NCI-H345 (cell line): ENCODE measurements at regions not wholly inside any gene's neighbourhood (a gene's known extent, or its start where the extent isn't known, plus 50 kb on each side); places are given as distances from the start of the nearest gene placed in this dataset.
A peak's percentile ranks its signal among the peaks of the same experiment; 100 is the strongest.

ENCODE experiments used
- DNase-seq: peaks from one replicate; lab custom pipeline; 2025; lab: John Stamatoyannopoulos, UW

DNA sequence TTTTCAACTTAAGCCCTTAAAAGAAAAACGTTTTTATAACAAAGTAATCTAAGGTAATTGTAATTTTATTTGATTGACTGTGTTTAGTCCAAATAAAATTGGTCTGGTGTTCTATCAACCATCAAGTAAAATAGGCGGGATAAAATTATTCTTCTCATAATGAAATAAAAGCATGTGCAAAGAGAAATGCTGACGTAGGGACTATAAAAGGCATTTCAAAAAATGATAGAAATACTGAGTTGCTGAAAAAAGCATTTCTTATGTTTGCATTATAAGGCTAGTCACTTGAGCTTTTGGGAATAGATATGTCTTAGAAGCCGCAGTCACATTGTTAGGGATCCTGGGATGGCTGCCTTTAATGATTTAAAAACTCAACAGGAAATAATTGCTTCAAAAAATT lies 608.0 kb upstream of the JAG1 start:
- no peak for DNase-seq

- no peak for DNase-seq
Observed at GRCh38 chr20:11287126-11287525, 613.3 kb upstream of the JAG1 start.

DNA sequence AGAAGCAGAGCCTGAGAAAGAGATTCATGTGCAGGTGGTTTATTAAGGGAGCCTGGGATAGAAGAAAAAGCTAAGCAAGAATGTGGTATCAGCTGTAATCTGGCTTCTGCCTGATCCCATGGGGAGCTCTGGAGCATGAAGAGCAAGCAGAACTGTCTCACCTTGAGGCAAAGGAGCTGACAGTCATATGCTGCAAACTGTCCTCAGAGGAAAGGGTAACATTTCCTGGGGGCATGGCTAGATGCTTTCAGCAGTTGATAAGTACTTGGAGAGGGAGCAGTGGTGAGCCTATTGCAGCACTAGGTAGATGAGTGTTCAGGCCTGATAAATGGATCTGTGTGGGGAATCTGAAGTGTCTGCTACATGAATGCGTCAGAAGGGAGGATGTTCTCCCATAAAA lies 621.5 kb upstream of the BTBD3 start:
- no peak for DNase-seq

DNA sequence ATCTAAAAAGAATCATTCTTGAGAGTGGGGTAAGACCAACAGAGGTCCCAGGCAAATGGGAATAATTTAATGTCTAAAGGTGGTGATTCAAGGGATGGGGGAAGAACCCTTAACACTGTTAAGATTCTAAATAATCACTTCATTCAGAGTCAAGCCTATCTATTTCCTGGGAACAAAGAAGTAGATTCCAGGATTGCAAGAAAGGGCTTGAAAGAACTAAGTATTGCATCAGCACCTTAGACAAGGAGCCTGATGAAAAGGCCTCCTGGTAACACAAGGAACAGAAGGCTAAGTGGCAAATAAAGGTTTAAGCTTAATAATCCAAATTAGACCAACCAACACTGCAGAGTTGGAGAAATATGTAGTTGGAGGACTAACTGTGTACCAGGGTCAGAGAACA lies 620.7 kb upstream of the BTBD3 start:
- no peak for DNase-seq

DNA sequence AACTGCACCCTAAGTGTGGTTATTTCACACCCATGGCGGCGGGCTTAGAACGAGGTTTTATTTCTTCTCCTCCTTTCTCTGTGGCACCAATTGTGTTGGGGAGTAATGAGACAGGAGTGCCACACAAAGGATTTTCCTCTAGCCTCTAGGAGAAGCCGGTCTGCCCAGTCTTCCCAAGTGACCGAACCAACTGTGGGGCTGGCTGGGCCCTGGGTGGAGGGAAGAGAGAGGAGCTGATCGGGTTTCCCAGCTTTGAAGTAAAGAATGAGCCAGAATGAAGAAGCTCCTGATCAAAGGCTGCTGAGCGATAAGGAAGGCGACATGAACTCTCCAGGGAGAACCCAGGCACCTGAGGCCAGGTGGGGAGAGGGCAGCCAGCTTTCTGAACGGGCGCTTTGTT lies 616.0 kb upstream of the BTBD3 start:
- DNase-seq: no peak

DNA sequence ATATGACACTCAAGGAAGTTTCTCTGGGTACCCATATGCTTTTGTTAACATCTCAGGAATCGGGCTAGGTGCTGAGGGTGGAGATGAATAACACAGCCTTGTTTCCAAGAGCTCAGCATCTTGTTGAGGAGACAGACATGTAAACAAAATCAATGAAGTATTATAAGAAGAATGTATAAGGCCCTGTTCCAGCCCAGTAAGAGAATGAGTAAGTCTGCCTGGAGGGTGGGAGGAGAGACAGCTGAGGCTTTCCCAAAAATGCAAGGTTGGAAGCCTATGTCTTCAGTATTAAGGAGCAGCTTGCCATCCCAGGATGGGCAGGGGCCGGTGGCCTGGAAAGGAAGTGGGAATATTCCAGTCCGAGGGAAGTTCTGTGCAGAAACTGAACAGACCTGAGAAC lies 615.3 kb upstream of the BTBD3 start:
- no peak for DNase-seq

DNA sequence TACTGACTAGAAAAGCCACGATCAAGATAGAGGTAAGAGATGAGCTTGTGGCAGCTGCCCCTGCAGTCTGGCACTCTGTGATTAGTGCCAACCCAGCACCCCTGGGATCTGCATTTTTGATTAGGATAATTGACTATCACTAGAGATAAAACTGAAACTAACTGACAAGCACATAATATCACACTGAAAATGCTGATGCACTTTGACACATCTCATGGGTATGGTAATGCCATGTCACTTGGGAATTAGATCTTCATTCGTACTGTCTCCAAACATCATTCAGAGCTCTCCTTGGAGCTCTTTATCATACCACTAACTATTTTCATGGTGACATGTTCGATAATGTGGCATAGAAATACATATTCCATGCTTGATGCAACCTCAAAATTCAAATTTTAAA lies 612.9 kb upstream of the BTBD3 start:
- DNase-seq: no peak

DNA sequence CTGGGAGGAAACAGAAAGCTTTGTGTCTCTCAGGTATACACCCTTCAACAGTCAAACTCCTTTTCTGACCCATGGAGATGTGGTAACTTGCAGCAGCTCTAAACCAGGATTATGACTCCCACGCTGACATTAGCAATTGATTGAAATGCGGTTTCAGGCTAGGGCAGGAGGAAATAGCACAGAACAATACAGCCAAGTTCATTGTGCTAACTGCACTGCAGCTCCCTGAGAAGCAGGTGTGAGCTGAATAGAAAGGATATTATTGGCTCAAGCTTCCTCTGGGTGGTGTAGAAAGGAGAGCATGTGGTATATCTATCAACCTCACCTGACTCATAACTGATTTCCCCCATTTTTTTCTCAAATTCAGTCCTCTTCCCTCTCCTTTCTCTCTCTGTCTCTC lies 612.3 kb upstream of the BTBD3 start:
- DNase-seq: peak; percentile 46

DNA sequence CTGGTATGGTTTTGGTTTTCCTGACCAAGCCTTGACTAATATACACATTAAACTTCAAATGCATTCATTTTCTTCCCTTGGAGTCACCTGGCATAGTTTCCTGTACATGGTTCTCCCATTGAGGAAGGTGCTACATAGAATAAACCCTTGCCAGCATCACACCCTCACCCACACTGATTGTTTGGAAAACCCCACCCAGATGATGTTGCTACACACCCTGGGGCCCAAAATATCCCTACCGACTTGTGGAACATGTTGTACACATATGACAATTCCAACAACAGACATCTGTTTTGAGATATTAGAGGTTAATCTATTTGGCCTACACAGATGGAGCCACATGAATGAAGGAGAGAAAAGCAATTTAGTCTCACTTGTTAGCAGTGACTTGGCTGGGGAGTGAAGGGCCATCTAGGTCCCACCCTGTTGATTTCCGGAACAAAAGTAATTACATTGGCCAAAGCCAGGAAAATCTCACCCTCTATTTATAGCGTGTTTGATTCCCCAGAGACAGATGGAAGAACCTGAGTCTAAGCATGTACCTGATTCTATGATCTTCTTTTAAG lies 606.0 kb upstream of the BTBD3 start:
- DNase-seq: no peak

- DNase-seq: no peak
Observed at GRCh38 chr20:11315525-11315924, 602.2 kb upstream of the BTBD3 start.

- DNase-seq: no peak
Observed at GRCh38 chr20:11316244-11316643, 601.4 kb upstream of the BTBD3 start.

DNA sequence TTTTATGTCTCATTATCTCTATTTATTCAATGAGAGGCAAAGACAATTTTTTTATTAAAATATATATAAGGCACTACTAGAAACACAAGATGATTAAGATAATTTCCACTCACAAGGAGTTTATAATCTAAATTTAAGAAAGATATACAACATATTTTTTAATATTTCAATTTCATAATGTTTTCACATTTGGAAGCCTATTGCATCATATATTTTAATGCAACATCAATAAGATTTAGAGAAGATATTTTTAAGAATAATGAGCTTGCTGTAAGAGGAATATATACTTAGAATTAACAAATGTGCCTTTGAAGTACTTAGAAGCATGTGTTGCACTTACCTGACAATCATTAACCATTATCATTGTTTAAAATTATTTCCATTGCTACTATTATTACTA lies 597.7 kb upstream of the BTBD3 start:
- DNase-seq: no peak

GRCh38 chr20:11323816-11324215 lies 593.9 kb upstream of the BTBD3 start:
- no peak for DNase-seq

GRCh38 chr20:11324990-11325389 lies 592.7 kb upstream of the BTBD3 start:
- DNase-seq: no peak

- no peak for DNase-seq
Observed at GRCh38 chr20:11328839-11329238, 588.9 kb upstream of the BTBD3 start.

- peak; percentile 22 for DNase-seq
Observed at GRCh38 chr20:11329271-11329670, 588.4 kb upstream of the BTBD3 start.

DNA sequence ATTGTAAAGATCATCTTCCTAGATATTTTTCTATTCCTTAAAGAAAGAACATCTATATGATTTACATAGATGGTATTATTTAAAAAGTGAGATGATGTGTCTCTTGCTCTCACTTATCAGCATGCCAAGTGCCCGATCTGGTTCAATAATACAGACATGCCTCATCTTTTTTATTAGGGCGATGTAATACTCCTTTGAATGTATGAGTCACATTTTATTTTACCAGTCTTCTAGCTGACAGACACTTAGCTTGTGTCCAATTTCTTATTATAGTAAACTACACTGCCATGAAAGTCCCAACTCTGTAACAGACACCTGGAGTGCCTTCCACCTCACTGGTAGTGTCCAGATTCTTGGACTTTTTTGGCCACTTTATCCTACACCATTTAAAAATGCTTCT lies 586.6 kb upstream of the BTBD3 start:
- DNase-seq: no peak

- no peak for DNase-seq
Observed at GRCh38 chr20:11332381-11332780, 585.3 kb upstream of the BTBD3 start.

- DNase-seq: no peak
Observed at GRCh38 chr20:11333634-11334033, 584.1 kb upstream of the BTBD3 start.

GRCh38 chr20:11337361-11338130 lies 580.1 kb upstream of the BTBD3 start:
- no peak for DNase-seq

GRCh38 chr20:11338496-11339306 lies 579.0 kb upstream of the BTBD3 start:
- no peak for DNase-seq

- DNase-seq: no peak
Observed at GRCh38 chr20:11344939-11345338, 572.8 kb upstream of the BTBD3 start.

DNA sequence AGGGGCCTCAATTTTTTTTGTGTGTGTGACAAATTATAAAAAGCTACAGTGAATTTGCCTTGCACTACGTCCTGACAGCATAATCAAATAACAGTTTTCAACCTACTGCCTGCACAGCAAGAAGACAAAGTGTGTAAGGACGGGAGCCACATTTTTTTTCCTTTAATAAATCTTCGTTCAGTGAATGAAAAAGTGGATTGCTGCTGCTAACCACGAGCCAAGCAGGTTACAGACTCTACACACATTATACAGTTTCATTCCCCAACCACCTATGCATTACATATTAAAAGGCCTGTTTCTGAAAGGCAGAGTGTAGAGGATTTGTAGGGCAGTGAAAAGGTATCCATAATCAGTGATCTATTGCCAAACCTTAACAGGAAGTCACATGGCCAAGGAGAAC lies 570.0 kb upstream of the BTBD3 start:
- DNase-seq: no peak
